ENCODE measurements at regions not wholly inside any gene's neighbourhood (a gene's known extent, or its start where the extent isn't known, plus 50 kb on each side); places are given as distances from the start of the nearest gene placed in this dataset.
A peak's percentile ranks its signal among the peaks of the same experiment; 100 is the strongest.
"Not testable (repeated sequence)": the region's sequence is repeated elsewhere in the genome, so short reads cannot be mapped to it uniquely, and the experiment has no call there.

GRCh38 chr9:76964612-76965011 is 54.8 kb upstream of the FOXB2 start:
- peak; percentile 10 for DNase-seq

GRCh38 chr9:76962732-76963131 is 56.7 kb upstream of the FOXB2 start:
- no peak for DNase-seq

- no peak for DNase-seq
Measured at GRCh38 chr9:76957258-76957657, 51.3 kb upstream of the PRUNE2 start.

- not testable (repeated sequence) for DNase-seq
Measured at GRCh38 chr9:76956371-76956770, 50.5 kb upstream of the PRUNE2 start.
